HEK293T (cell line): ENCODE measurements at regions not wholly inside any gene's neighbourhood (a gene's known extent, or its start where the extent isn't known, plus 50 kb on each side); places are given as distances from the start of the nearest gene placed in this dataset.

Experiments used
- CTCF ChIA-PET: fragments of 350-600 bp; formaldehyde crosslinking; extraction: SDS; loops from one replicate; lab custom pipeline; 2021; ENCODE audit warnings: antibody characterized with exemption, inconsistent platforms; lab: Yijun Ruan, JAX
- POLR2A ChIA-PET: fragments of 350-600 bp; formaldehyde crosslinking; extraction: SDS; loops from one replicate; lab custom pipeline; 2020; ENCODE audit warnings: antibody characterized with exemption, inconsistent platforms; lab: Yijun Ruan, JAX
- DNase-seq: peaks from one replicate; pipeline ENCODE4 v3.0.0; 2012; ENCODE audit warnings: mixed read lengths; ENCODE audit errors: extremely low spot score
- ARNT ChIP-seq: fragments of 450-650 bp; IDR thresholded peaks from 2 replicates; pipeline ENCODE4 v1.6.1; 2017; ENCODE audit warnings: mild to moderate bottlenecking
- BHLHE40 ChIP-seq: fragments of 450-650 bp; IDR thresholded peaks from 2 replicates; pipeline ENCODE4 v1.6.1; 2016; ENCODE audit warnings: mild to moderate bottlenecking, moderate library complexity, borderline replicate concordance
- CTBP1 ChIP-seq: fragments of 450-650 bp; IDR thresholded peaks from 2 replicates; pipeline ENCODE4 v1.6.1; 2016; ENCODE audit warnings: borderline replicate concordance
- ELF4 ChIP-seq: fragments of 450-650 bp; IDR thresholded peaks from 2 replicates; pipeline ENCODE4 v1.6.1; 2017; ENCODE audit warnings: antibody characterized with exemption
- FOXA1 ChIP-seq: fragments of 450-650 bp; IDR thresholded peaks from 2 replicates; pipeline ENCODE4 v1.6.1; 2016; ENCODE audit warnings: mild to moderate bottlenecking
- FOXK2 ChIP-seq: fragments of 450-650 bp; IDR thresholded peaks from 2 replicates; pipeline ENCODE4 v1.6.1; 2016; ENCODE audit warnings: mild to moderate bottlenecking
- FOXM1 ChIP-seq: fragments of 450-650 bp; IDR thresholded peaks from 2 replicates; pipeline ENCODE4 v1.6.1; 2017; ENCODE audit warnings: mild to moderate bottlenecking, borderline replicate concordance
- HDGF ChIP-seq: fragments of 450-650 bp; IDR thresholded peaks from 2 replicates; pipeline ENCODE4 v1.6.1; 2017; ENCODE audit warnings: antibody characterized with exemption, borderline replicate concordance
- L3MBTL2 ChIP-seq: fragments of 450-650 bp; conservative IDR thresholded peaks from 2 replicates; pipeline ENCODE4 v1.6.1; 2016; ENCODE audit warnings: mild to moderate bottlenecking
- LEF1 ChIP-seq: fragments of 450-650 bp; IDR thresholded peaks from 2 replicates; pipeline ENCODE4 v1.6.1; 2017; ENCODE audit warnings: mild to moderate bottlenecking, borderline replicate concordance
- NFRKB ChIP-seq: fragments of 450-650 bp; IDR thresholded peaks from 2 replicates; pipeline ENCODE4 v1.6.1; 2016; ENCODE audit warnings: mild to moderate bottlenecking, moderate library complexity
- PKNOX1 ChIP-seq: fragments of 450-650 bp; IDR thresholded peaks from 2 replicates; pipeline ENCODE4 v1.6.1; 2016
- SP1 ChIP-seq: fragments of 450-650 bp; IDR thresholded peaks from 2 replicates; pipeline ENCODE4 v1.6.1; 2017
- SUZ12 ChIP-seq: fragments of 450-650 bp; IDR thresholded peaks from 2 replicates; pipeline ENCODE4 v1.6.1; 2016; ENCODE audit warnings: mild to moderate bottlenecking
- TARDBP ChIP-seq: fragments of 450-650 bp; IDR thresholded peaks from 2 replicates; pipeline ENCODE4 v1.6.1; 2016
- ZNF384 ChIP-seq: fragments of 450-650 bp; IDR thresholded peaks from 2 replicates; pipeline ENCODE4 v1.6.1; 2016

- no peak for DNase-seq
- TF ChIP-seq LEF1, result no peak
- no peak for TF ChIP-seq L3MBTL2
- TF ChIP-seq SP1, result no peak
- no peak for TF ChIP-seq TARDBP
- TF ChIP-seq FOXA1, result no peak
- no peak for TF ChIP-seq SUZ12
- TF ChIP-seq HDGF, result no peak
- no peak for TF ChIP-seq FOXM1
- TF ChIP-seq NFRKB, result no peak
- no peak for TF ChIP-seq ARNT
- no peak for TF ChIP-seq BHLHE40
- no peak for TF ChIP-seq CTBP1
- no peak for TF ChIP-seq PKNOX1
- TF ChIP-seq FOXK2, result no peak
- CTCF ChIA-PET, result no interaction called here
- POLR2A ChIA-PET, result no interaction called here
Measured at GRCh38 chr18:67938660-67939059, 422.1 kb upstream of the DSEL start.

DNA sequence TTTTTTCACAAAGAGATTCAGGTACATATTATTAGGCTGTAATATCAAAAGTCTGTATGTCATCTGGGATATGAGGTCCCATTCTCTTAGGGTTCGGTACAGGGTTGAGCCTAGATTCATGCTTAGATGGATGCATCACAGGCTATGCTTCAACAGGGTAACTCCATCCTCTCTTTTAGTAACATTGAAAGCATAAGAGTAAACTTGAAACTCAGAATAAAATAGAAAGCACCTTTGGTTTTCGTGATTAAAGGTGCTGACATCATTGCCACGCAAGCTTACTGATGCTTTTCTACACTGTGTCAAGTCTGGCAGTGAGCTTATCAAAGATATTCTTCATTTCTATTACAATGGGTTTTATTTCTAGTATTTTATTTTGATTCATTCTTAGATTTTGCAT lies 419.1 kb upstream of the DSEL start:
- CTCF ChIA-PET, result no interaction called here
- no peak for TF ChIP-seq ELF4
- TF ChIP-seq NFRKB, result no peak
- no peak for TF ChIP-seq CTBP1
- TF ChIP-seq PKNOX1, result no peak
- no peak for TF ChIP-seq ZNF384
- no peak for DNase-seq
- POLR2A ChIA-PET, result no interaction called here

GRCh38 chr18:67933271-67933670 lies 416.8 kb upstream of the DSEL start:
- POLR2A ChIA-PET, result no interaction called here
- TF ChIP-seq L3MBTL2 (no peak), TARDBP (no peak), FOXM1 (no peak), BHLHE40 (no peak), PKNOX1 (no peak), LEF1 (no peak), CTBP1 (no peak), SP1 (no peak), NFRKB (no peak), ZNF384 (no peak), FOXA1 (no peak), HDGF (no peak), SUZ12 (no peak)
- DNase-seq, result no peak
- CTCF ChIA-PET, result no interaction called here

DNA sequence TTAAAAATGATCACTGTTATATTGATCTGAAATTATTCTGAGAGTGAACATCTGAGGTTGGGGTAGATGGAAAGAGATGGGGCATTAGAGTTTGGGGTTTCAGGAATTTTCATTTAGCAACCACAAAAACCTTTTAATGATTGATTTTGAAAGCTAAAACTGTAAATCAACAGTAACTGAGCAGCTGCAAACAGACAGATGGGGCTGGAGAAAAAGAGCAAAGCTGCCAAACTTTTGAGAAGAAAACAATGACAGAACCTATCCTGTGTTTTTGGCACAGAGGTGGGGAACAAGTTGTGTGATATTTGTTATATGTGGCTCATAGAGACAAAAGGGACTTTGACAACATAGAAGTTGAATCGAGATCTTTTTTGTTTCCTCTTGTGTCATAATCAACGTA lies 415.8 kb upstream of the DSEL start:
- ChIA-PET POLR2A (no interaction called here), CTCF (no interaction called here)
- DNase-seq, result no peak
- TF ChIP-seq ZNF384 (no peak), L3MBTL2 (no peak), ELF4 (no peak), FOXA1 (no peak), TARDBP (no peak), NFRKB (no peak)

DNA sequence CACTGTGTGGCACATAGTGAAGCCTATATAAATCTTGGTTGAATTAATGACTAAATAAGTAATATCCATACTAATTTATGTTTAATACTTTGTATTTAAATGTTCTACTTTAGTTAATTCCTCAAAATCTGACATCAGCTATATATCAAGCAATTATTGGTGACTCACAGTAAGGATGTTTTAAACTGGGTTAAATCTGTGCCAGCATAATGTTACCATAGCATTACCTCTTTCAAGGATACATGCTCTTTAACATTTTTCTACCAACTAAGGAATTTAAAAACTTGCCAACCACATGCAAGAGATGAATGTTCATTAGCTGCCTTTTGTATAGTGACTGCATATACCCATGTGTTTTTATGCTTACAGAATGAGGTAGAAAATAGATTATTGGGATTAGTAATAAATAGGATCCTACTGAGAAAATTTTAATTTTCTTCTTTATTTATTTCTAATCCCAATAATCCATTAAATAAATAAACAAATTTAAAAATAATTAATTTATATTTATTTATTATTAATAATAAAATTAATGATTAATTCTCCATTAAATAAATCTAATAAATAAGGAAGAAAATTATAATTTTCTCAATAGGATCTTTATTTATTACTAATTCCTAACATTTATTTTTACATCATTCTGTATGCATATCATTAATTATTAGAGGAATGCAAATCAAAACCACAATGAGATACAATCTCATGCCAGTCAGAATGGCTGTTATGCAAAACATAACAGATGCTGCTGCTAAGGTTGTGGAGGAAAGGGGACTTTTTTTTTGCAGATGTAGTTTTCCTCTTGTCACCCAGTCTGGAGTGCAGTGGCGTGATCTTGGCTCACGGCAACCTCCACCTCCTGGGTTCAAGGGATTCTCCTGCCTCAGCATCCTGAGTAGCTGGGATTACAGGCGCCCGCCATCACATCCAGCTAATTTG lies 410.7 kb upstream of the DSEL start:
- DNase-seq, result no peak
- ChIA-PET POLR2A (no interaction called here), CTCF (no interaction called here)
- no peak for TF ChIP-seq PKNOX1
- TF ChIP-seq ZNF384, result no peak
- TF ChIP-seq CTBP1, result no peak
- no peak for TF ChIP-seq SP1
- TF ChIP-seq HDGF, result no peak
- no peak for TF ChIP-seq TARDBP
- TF ChIP-seq BHLHE40, result no peak
- no peak for TF ChIP-seq NFRKB
- TF ChIP-seq ARNT, result no peak
- TF ChIP-seq LEF1, result no peak
- no peak for TF ChIP-seq SUZ12

GRCh38 chr18:67924656-67925055 lies 408.1 kb upstream of the DSEL start:
- POLR2A ChIA-PET, result no interaction called here
- no peak for DNase-seq
- TF ChIP-seq FOXK2, result no peak
- no peak for TF ChIP-seq ARNT
- TF ChIP-seq BHLHE40, result no peak
- no peak for TF ChIP-seq SP1
- no peak for TF ChIP-seq L3MBTL2
- no peak for TF ChIP-seq CTBP1
- no peak for TF ChIP-seq SUZ12
- TF ChIP-seq PKNOX1, result no peak
- no peak for TF ChIP-seq HDGF
- no peak for TF ChIP-seq NFRKB
- no peak for TF ChIP-seq FOXA1
- CTCF ChIA-PET, result no interaction called here
